GM18508 (cell line): ENCODE measurements at regions not wholly inside any gene's neighbourhood (a gene's known extent, or its start where the extent isn't known, plus 50 kb on each side); places are given as distances from the start of the nearest gene placed in this dataset.
"Not testable (repeated sequence)": the region's sequence is repeated elsewhere in the genome, so short reads cannot be mapped to it uniquely, and the experiment has no call there.

Source experiments
- ATAC-seq: cut with Tn5 transposase; IDR thresholded peaks from one replicate; pipeline ENCODE4 v1.9.1; 2021; ENCODE audit warnings: moderate number of reproducible peaks; ENCODE audit not compliant: insufficient read depth, unreplicated experiment

DNA sequence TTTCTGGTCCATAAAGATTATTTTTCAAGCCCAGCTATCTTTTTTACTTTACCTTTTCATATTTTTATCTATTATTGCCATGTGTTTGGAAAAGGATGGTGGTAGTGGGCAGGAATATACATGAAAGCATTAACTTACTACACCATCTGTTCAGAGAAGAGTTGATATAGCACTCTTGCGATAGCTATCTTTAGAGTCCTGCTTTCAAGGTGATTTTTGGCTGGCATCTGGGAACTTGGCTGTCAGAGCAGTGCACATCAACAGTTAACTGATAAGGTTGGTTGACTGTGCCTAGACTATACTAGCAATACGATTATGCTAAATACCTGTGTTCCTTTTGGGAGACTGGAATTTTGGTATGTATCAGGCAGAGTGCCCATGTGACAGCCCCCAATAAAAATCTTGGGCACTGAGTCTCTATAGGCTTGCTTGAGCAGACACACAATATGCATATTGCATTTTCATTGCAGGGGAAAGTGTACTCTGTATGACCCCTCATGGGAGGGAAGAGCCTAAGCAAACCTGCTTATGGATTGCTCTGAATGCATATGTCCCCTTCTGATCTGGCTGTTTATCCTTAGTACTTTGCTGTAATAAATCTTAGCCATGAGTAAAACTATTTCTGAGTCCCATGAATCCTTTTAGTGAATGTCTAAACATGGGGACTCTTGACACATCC, 227.6 kb upstream of the C9orf72 start:
- ATAC-seq = no peak

GRCh38 chr9:27801545-27801944, 228.3 kb upstream of the C9orf72 start:
- no peak for ATAC-seq

DNA sequence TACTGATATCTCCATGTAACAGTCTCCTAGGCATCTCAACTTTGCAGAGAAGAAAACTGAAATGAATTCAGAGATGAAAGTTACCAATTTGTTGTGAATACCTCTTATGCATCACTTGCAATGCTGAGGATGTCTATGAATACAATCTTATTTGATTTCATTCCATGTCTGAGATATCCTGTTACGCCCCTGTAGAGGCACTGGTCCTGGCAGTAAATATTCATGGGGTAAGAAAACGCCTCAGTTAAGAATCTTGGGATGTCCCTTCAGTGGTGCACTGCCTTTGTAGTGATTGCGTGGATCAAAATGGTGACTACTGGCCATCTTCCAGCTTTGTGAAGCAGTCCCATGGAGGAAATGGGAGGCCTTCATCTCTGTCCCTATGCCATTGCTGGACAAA, 229.1 kb upstream of the C9orf72 start:
- no peak for ATAC-seq

GRCh38 chr9:27808864-27809263, 235.6 kb upstream of the C9orf72 start:
- no peak for ATAC-seq

GRCh38 chr9:27817747-27818146, 244.5 kb upstream of the C9orf72 start:
- no peak for ATAC-seq

DNA sequence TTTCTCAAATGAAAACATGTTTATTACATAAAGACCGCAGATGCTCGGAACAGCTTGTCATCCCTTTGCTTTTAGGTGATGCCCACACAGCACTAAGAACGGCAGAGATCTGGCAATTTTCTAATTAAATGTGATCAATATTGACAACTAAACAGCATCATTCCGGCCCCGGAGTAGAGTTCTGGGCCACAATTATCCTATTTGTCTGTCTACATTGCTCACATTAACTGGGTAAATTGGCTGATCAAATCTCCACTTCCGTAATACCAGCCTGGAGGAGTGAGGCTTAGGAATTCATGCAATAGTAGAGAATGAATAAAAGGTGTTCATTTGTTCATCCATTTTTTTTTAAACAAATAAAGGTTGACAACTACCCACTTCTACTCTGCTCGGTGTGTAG, 245.1 kb upstream of the C9orf72 start:
- ATAC-seq = no peak

- ATAC-seq = no peak
Observed at GRCh38 chr9:27828908-27829307, 255.6 kb upstream of the C9orf72 start.

DNA sequence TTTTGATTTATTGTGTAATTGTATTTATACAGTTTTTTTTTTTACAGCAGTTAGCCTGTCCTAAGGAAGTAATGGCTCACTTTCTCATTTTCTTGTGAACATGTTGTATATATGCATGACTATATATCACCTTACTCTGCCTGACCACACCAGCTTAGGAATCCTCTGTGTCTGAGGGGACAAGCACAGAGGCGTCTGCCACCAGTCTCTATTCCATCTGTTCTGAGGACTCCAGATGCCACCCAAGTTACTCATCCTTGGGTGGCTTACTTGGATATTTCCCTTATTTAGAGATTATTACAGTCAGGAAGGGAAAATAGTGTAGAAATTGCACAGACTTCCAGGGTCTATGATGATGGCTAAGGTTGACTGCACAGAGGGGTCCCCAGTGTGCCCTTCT, 256.3 kb upstream of the C9orf72 start:
- ATAC-seq = no peak

DNA sequence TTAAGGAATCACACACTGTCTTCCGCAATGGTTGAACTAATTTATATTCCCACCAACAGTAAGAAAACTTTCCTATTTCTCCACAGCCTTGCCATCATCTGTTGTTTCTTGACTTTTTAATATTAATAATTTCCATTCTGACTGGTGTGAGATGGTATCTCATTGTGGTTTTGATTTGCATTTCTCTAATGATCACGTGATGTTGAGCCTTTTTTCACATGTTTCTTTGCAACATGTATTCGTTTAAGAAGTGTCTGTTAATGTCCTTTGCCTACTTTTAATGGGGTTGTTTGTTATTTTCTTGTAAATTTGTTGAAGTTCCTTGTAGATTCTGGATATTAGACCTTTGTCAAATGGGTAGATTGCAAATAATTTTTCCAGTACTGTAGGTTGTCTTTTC, 258.8 kb upstream of the C9orf72 start:
- ATAC-seq = not testable (repeated sequence)

DNA sequence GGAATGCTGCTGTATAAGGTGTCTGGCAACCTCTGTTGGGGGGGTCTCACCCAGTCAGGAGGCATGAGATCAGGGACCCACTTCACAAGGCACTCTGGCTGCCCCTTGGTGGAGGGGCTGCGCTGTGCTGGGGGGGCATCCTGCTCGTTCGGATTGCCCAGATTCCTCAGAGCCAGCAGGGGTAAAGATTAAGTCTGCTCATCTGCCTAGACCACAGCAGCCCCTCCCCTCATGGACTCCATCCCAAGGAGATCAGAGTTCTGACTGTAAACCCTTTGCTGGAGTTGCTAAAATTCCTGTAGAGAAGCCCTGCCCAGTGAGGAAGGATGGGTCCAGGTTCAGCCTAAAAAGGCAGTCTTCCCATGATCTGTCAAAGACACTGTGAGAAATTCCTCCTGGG, 262.0 kb upstream of the C9orf72 start:
- no peak for ATAC-seq

DNA sequence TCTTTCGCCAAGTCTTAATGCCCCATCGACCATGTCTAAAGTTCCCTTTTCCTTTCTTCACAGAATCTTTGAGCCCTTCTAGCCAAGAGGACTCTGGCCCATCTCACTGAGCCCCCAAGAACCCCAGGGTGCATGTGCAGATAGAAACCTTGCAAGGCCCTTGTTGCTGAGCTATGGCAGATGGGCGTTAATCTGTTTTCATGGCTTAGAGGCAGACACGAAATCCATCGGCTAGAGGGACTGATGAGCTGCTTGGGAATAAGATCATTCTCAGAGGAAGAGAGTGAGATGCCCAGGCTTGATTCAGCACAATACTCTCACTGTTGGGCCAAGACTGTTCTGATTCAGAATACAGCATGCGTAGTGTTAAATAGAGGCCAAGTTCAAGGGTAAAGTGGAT, 262.5 kb upstream of the C9orf72 start:
- ATAC-seq = no peak

DNA sequence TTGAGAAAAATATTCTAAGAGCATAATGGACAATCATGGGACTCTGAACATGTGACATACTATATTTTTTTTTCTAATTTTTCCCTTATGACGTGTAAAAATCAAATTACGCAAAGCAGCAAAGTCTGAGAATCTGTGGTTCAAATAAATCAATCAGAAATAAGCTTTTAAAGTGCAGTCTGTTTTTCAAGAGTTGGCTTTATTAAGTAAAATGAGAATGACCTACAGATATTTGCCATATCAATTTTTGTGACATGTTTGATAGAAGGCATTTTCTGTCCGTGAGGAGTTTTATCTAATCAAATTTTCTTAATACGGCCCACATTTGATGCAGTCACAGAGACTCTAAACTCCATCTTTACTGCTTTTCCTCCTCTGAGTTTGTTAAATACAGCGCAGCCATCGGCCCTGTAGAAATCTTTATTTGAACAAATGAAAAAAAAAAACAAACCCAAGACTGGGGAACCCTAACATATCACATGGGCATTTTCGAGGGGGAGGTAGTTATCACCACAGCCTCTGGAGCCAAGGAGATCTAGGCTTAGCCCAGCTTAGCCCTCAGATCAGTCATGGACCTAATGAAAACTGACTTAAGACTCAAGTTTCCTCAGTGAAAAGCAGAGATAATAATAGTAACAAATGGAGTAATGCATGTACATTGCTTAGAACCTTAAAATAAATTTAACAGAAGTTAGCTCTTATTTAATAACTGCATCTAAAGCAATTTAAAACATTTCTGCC, 263.6 kb upstream of the C9orf72 start:
- no peak for ATAC-seq

GRCh38 chr9:27838876-27839275, 265.6 kb upstream of the C9orf72 start:
- no peak for ATAC-seq

GRCh38 chr9:27839767-27840166, 266.5 kb upstream of the C9orf72 start:
- not testable (repeated sequence) for ATAC-seq

GRCh38 chr9:27844797-27845196, 271.5 kb upstream of the C9orf72 start:
- no peak for ATAC-seq

GRCh38 chr9:27847380-27847779, 274.1 kb upstream of the C9orf72 start:
- ATAC-seq = no peak

DNA sequence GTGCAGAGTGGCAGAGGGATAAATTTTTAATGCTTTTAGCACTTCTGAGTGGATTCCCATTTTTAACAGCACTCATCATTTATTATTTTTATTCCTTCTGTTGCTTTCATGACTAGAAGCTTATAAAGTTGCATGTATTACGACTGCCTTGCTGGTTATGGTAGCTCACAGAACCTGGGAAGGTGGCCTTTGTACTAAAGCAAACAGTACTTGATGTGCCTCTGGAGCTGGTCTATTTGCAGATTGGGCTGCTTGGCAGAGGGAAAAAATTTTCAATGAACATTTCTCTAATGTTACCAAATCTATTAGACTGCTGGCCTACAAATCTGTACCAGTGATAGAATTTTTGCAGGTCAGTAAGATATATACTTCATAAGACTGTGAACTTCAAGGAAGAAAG, 274.5 kb upstream of the C9orf72 start:
- no peak for ATAC-seq

GRCh38 chr9:27848315-27848714, 275.0 kb upstream of the C9orf72 start:
- no peak for ATAC-seq

DNA sequence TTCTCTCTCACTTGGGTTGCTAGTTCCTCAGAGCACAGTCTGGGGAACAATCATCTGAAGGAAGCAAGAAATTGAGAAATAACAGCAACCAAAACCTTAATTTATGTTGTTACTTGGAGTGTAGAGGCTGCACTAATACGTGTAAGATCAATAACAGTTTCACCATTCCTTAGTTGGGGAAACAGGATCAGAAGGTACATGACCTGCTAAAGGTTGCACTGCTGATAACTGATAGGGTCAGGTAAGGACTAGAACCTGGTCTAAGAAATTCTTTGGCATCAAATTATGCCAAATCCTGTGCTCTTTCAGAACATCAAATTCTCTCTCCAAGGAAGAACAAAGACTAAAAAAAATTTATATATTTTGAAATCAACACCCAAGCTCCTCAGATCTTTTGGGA, 278.6 kb upstream of the C9orf72 start:
- ATAC-seq = no peak

- no peak for ATAC-seq
Observed at GRCh38 chr9:27853529-27853928, 280.2 kb upstream of the C9orf72 start.

DNA sequence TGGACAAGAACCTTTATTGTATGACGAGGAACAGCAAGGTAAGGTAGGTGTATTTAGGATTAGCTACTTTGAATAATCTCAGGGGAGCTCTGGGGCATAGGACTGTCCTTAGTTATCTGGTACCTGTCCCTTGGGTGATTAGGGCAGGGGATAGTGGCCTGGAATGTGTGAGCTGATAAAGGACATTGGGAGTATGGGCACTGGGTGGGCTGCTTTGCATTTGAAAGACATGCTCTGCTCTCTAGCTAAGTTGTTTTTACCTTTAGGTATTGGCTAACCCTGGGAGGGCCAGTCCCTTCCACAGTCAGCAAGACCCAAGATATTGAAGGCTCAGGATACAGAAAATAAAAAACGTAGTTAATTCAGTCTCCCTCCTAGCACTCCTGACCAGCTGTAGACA, 282.8 kb upstream of the C9orf72 start:
- no peak for ATAC-seq

DNA sequence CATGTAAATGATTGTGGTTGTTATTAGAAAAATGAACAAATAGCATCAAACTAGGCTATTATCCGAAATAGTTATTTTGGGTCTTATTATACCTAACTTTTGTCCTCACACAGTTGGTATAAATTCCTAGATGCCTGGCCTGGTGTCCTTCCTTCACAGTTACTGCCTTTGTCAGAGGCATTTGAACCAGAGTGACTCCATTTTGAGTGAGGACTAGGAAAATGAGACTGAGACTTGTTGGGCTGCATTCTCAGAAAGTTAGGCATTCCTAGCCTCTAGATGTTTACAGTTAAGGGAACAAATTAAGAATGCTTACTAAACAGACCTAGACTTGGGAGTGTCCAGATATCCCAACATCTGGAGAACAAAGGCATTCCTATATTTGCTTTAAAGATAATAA, 283.5 kb upstream of the C9orf72 start:
- no peak for ATAC-seq
